ENCODE measurements at regions not wholly inside any gene's neighbourhood (a gene's known extent, or its start where the extent isn't known, plus 50 kb on each side); places are given as distances from the start of the nearest gene placed in this dataset.

DNA sequence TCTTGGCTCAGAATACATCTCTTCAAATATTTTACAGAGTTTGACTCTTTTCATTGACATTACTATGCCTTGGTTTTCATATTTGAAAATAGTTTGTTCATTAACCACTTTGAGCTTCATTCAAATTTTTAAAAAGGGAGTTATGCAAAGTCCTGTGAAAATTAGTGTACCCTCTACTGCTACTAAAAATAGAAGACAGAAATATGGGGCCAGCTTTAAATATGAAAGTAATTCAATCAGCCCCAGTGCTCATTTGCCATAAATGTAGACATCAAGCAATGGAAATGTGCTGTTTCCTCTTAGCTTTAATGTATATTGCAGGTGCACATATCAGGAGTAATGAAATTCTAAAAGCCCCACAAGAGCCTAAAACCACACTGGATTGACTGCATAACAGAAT lies 218.7 kb downstream of the SPATA18 start:
- no peak overlapping the region for H3K27ac ChIP-seq (ENCODE audit: low read depth, low read length)
- H3K36me3 ChIP-seq (ENCODE audit: control insufficient read depth in 2 of 4, insufficient read depth in 4 of 4, low read length in 3 of 4), result no peaks in the 10 kb centered on the region
- no peak overlapping the region for H3K56ac ChIP-seq (replicated peaks; ENCODE audit: insufficient read length, low read depth, low read length)
- H3K23ac ChIP-seq (ENCODE audit: insufficient read length), result no peak overlapping the region
- no peaks in the 10 kb centered on the region for H3K79me2 ChIP-seq (ENCODE audit: control insufficient read depth in 1 of 2, insufficient read depth in 2 of 2, low read length in 2 of 2)
- H3K18ac ChIP-seq (ENCODE audit: extremely low read depth, low read length), result no peak overlapping the region
- no peak overlapping the region for H2AFZ ChIP-seq (ENCODE audit: low read length)
- CTCF ChIA-PET (ENCODE audit: partially characterized antibody), result interaction anchor here (0.6 to 1.1 kb wide), 2 partner anchors 12 to 205 kb away, joined by 3 read pairs; no protein-coding TSS in a partner anchor
- H2BK20ac ChIP-seq (ENCODE audit: low read length), result no peak overlapping the region
- H3K9me3 ChIP-seq (ENCODE audit: insufficient read depth in 2 of 2, low read depth in 1 of 2, low read length in 1 of 2), result peaks cover 0 to 9% of the 10 kb centered on the region in 2 experiments; a peak in 2 of 4 replicates
- H3K9ac ChIP-seq (replicated peaks in 1 of 4; ENCODE audit: extremely low read depth in 1 of 4, low read depth in 3 of 4, low read length in 3 of 4), result no peak overlapping the region
- H3K14ac ChIP-seq (ENCODE audit: insufficient read length), result no peak overlapping the region
- H3K4me3 ChIP-seq (ENCODE audit: extremely low read depth in 1 of 4, insufficient read depth in 2 of 4, low read depth in 3 of 4, low read length in 4 of 4), result no peak overlapping the region
- H2AK5ac ChIP-seq (ENCODE audit: low read depth, low read length), result no peak overlapping the region
- no peaks in the 10 kb centered on the region for H3K23me2 ChIP-seq (ENCODE audit: low read depth, low read length)
- H3K4me1 ChIP-seq (replicated peaks in 1 of 4; ENCODE audit: control insufficient read depth in 3 of 4, insufficient read depth in 4 of 4, low read length in 3 of 4), result peaks cover 0 to 4% (median 1%) of the 10 kb centered on the region in 4 experiments; a peak in 1 of 7 replicates
- H2BK5ac ChIP-seq (ENCODE audit: low read depth, low read length), result no peak overlapping the region
- TF ChIP-seq SP4 (IDR thresholded peaks at IDR 0.05; ENCODE audit: low read length), result no peak
- TF ChIP-seq, protein P1, sequence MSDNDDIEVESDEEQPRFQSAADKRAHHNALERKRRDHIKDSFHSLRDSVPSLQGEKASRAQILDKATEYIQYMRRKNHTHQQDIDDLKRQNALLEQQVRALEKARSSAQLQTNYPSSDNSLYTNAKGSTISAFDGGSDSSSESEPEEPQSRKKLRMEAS (IDR thresholded peaks at IDR 0.05), result no peak
- TF ChIP-seq, protein P2, sequence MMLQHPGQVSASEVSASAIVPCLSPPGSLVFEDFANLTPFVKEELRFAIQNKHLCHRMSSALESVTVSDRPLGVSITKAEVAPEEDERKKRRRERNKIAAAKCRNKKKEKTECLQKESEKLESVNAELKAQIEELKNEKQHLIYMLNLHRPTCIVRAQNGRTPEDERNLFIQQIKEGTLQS (IDR thresholded peaks at IDR 0.05; ENCODE audit: insufficient read depth, low read depth, low read length), result no peak
- TF ChIP-seq TCF12 (IDR thresholded peaks at IDR 0.05; ENCODE audit: low read depth, low read length), result no peak
- TF ChIP-seq SIN3A (conservative IDR thresholded peaks at IDR 0.05 in 1 of 2, IDR thresholded peaks at IDR 0.05 in 1 of 2; ENCODE audit: low read depth in 1 of 2, low read length in 2 of 2), result no peak
- TF ChIP-seq CHD2 (IDR thresholded peaks at IDR 0.05; ENCODE audit: low read length), result no peak
- TF ChIP-seq NRF1 (IDR thresholded peaks at IDR 0.05; ENCODE audit: low read depth, low read length), result no peak
- no peak overlapping the region for H3K4ac ChIP-seq (replicated peaks; ENCODE audit: insufficient read length, low read depth, low read length)
- FAIRE-seq (no peak), DNase-seq (ENCODE audit: low read depth in 1 of 2, low spot score in 2 of 2) (no peak)
- no peak overlapping the region for H4K8ac ChIP-seq (ENCODE audit: extremely low read depth, insufficient read depth, low read length)
- no peaks in the 10 kb centered on the region for H3K27me3 ChIP-seq (replicated peaks in 1 of 4; ENCODE audit: control insufficient read depth in 3 of 4, extremely low read depth in 1 of 4, insufficient read depth in 3 of 4, low read length in 3 of 4)
- no peak overlapping the region for H4K91ac ChIP-seq (replicated peaks; ENCODE audit: insufficient read length, low read length)
- POLR2A ChIA-PET (ENCODE audit: partially characterized antibody), result interaction anchor here (1.0 kb wide), 1 partner anchor 20 kb away, joined by 3 read pairs; no protein-coding TSS in a partner anchor
- H4K5ac ChIP-seq (ENCODE audit: insufficient read length, low read depth, low read length), result no peak overlapping the region
- H2BK120ac ChIP-seq (replicated peaks; ENCODE audit: low read depth, low read length), result no peak overlapping the region
- H4K20me1 ChIP-seq (replicated peaks in 1 of 2; ENCODE audit: control insufficient read depth in 1 of 2, insufficient read depth in 2 of 2, low read length in 2 of 2), result no peaks in the 10 kb centered on the region
- no peak overlapping the region for H3K4me2 ChIP-seq (ENCODE audit: insufficient read depth in 1 of 2, low read depth in 2 of 2, low read length in 2 of 2)
- no peaks in the 10 kb centered on the region for H3K79me1 ChIP-seq (ENCODE audit: low read depth, low read length)
- no peak overlapping the region for H2BK12ac ChIP-seq (ENCODE audit: low read depth, low read length)
- H2BK15ac ChIP-seq (ENCODE audit: low read length), result no peak overlapping the region

Data from H1 (cell line).